ENCODE measurements at regions not wholly inside any gene's neighbourhood (a gene's known extent, or its start where the extent isn't known, plus 50 kb on each side); places are given as distances from the start of the nearest gene placed in this dataset.
"Not testable (repeated sequence)": the region's sequence is repeated elsewhere in the genome, so short reads cannot be mapped to it uniquely, and the experiment has no call there.

DNA sequence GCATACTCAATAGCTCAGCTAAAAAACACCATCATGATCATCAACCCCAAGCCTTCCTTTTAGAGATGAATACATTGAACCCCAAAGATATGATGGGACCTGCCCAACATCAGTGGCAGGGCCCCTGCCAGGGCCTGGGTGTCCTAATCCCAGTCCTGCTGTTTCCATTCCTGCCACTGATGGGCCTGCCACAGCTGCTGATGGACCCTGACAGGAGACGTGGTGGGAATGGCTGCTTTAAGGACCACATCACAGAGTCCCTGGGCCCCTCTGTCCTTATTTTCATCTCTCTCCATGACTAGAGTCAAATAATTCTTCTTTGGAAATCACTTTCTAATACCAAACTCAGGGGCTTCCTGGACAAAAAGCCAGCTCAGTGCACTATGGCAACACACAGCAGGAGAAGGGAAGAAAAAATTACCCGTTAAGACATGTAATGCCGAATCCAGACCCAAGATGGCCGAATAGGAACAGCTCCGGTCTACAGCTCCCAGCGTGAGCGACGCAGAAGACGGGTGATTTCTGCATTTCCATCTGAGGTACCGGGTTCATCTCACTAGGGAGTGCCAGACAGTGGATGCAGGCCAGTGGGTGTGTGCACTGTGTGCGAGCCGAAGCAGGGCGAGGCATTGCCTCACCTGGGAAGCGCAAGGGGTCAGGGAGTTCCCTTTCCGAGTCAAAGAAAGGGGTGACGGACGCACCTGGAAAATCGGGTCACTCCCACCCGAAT lies 160.6 kb upstream of the THBS1 start:
- not testable (repeated sequence) for H3K27ac ChIP-seq (ENCODE audit: insufficient read depth, low read depth, low read length, poor library complexity, severe bottlenecking); H3K4me3 ChIP-seq (ENCODE audit: insufficient read depth, low read depth, low read length); H3K27me3 ChIP-seq (ENCODE audit: control insufficient read depth, insufficient read depth, low read length, poor library complexity, severe bottlenecking); H3K9me3 ChIP-seq (ENCODE audit: control insufficient read depth, low read length); H3K4me1 ChIP-seq (ENCODE audit: control insufficient read depth, insufficient read depth, low read length); H3K36me3 ChIP-seq (ENCODE audit: control insufficient read depth, insufficient read depth, low read length)
- 92 to 93% methylated on average over 16 to 18 of the region's 19 CpGs for WGBS, 2 experiments

DNA sequence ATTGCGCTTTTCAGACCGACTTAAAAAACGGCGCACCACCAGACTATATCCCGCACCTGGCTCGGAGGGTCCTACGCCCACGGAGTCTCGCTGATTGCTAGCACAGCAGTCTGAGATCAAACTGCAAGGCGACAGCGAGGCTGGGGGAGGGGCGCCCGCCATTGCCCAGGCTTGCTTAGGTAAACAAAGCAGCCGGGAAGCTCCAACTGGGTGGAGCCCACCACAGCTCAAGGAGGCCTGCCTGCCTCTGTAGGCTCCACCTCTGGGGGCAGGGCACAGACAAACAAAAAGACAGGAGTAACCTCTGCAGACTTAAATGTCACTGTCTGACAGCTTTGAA lies 160.1 kb upstream of the THBS1 start:
- H3K27me3 ChIP-seq (ENCODE audit: control insufficient read depth, insufficient read depth, low read length, poor library complexity, severe bottlenecking); H3K27ac ChIP-seq (ENCODE audit: insufficient read depth, low read depth, low read length, poor library complexity, severe bottlenecking); H3K4me1 ChIP-seq (ENCODE audit: control insufficient read depth, insufficient read depth, low read length); H3K36me3 ChIP-seq (ENCODE audit: control insufficient read depth, insufficient read depth, low read length); H3K4me3 ChIP-seq (ENCODE audit: insufficient read depth, low read depth, low read length); H3K9me3 ChIP-seq (ENCODE audit: control insufficient read depth, low read length): not testable (repeated sequence)
- 50 to 76% methylated on average over 7 to 13 of the region's 14 CpGs for WGBS, 2 experiments

DNA sequence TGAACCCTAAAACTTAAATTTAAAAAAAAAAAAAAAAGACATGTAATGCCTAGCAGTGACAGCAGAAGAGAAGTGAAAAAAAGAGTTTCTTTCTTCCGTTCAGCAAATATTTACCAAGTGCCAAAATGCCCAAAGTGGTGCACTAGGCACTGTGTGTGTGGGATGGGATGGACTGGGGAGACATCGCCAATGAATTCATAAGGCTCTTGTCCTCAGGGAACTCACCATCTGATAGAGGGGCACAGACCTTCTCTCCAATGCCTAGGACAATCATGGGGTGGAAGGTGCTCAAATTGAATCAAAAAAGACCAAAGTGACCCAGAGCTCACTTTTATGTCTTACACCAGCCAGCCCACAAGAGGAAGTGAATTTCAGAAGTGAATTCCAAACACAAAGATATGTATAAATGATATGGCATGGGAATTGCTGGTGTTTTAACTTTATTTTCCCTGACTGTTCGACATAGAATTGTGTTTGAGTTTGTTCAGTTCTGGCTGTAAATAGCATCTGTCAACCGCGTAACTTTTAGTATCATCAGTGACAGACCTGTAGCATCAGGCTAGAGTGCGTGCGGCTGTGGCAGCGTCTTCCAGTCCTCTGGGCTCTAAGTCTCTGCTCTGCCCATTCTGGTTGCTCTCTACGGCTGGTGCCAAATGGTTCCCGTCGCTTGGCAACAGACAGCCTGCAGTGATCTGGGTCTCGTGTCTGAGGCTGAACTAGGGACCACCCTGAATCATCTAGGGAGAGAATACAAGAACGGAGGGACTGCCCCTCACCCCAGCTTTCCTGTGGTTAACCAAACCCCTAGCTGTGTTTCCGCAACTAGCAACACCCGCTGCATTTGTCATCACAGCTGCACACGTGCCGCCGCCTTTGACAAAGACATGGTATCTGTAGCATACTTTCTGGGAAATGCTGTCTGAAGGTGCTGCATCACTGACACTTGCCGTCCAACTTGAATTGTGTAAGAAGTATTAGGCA lies 154.0 kb upstream of the THBS1 start:
- H3K4me1 ChIP-seq (ENCODE audit: control insufficient read depth, insufficient read depth, low read length): peaks cover 8% of the 10 kb centered on the region
- H3K27me3 ChIP-seq (ENCODE audit: control insufficient read depth, insufficient read depth, low read length, poor library complexity, severe bottlenecking): no peaks in the 10 kb centered on the region
- H3K9me3 ChIP-seq (ENCODE audit: control insufficient read depth, low read length): no peaks in the 10 kb centered on the region
- H3K36me3 ChIP-seq (ENCODE audit: control insufficient read depth, insufficient read depth, low read length): no peaks in the 10 kb centered on the region
- H3K4me3 ChIP-seq (ENCODE audit: insufficient read depth, low read depth, low read length): no peak overlapping the region
- H3K27ac ChIP-seq (ENCODE audit: insufficient read depth, low read depth, low read length, poor library complexity, severe bottlenecking): no peak overlapping the region
- 84 to 88% methylated on average over 19 of the region's 19 CpGs for WGBS, 2 experiments

DNA sequence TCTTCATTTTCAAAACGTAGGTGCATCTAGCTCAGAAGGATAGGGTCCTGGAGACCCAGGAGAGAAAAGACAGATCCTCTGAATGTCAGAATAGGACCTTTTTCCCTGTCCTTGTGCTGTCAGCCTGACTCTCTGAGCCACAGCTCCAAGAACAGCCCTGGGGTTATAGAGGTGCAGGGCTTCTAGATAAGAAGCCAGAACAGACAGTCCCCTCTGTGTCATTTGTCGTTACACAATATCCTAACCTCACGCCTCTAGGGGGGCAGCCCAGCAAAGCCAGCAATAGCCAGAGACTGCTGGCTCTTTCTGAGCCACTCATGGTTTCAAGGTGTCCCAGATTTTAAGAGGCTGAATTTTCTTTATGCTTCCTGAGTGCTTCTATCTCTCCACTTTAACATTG lies 153.2 kb upstream of the THBS1 start:
- Histone ChIP-seq H3K27ac (ENCODE audit: insufficient read depth, low read depth, low read length, poor library complexity, severe bottlenecking) (no peak overlapping the region), H3K9me3 (ENCODE audit: control insufficient read depth, low read length) (no peaks in the 10 kb centered on the region), H3K4me3 (ENCODE audit: insufficient read depth, low read depth, low read length) (no peak overlapping the region), H3K4me1 (ENCODE audit: control insufficient read depth, insufficient read depth, low read length) (peaks cover 8% of the 10 kb centered on the region), H3K27me3 (ENCODE audit: control insufficient read depth, insufficient read depth, low read length, poor library complexity, severe bottlenecking) (no peaks in the 10 kb centered on the region), H3K36me3 (ENCODE audit: control insufficient read depth, insufficient read depth, low read length) (no peaks in the 10 kb centered on the region)
- WGBS, 2 experiments: 75 to 88% methylated on average over 3 of the region's 3 CpGs

DNA sequence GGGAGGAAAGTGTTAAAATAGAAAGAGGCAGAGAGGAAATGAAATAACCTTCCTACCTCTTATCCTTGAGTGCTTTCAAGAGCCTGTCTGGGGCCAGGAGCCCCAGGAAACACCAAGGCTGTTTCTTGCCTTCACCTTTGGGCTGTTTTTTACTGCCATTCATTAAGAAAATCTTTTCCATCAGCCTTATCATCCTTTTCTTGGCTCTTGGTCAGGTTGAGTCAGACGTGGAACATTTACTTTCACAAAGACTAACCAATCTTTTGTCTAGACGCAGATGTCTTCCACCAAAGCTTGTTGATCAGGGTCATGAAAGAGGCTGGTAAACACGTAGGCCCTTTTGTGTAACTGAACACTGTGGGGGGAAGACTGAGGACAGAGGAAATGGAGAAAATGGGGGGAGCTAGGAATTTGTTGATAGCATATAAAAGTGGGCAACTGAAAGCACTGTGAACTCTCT lies 151.0 kb upstream of the THBS1 start:
- H3K4me1 ChIP-seq (ENCODE audit: control insufficient read depth, insufficient read depth, low read length): peaks cover 8% of the 10 kb centered on the region
- no peaks in the 10 kb centered on the region for H3K27me3 ChIP-seq (ENCODE audit: control insufficient read depth, insufficient read depth, low read length, poor library complexity, severe bottlenecking)
- 65 to 78% methylated on average over 3 of the region's 3 CpGs for WGBS, 2 experiments
- H3K4me3 ChIP-seq (ENCODE audit: insufficient read depth, low read depth, low read length): no peak overlapping the region
- no peaks in the 10 kb centered on the region for H3K36me3 ChIP-seq (ENCODE audit: control insufficient read depth, insufficient read depth, low read length)
- no peak overlapping the region for H3K27ac ChIP-seq (ENCODE audit: insufficient read depth, low read depth, low read length, poor library complexity, severe bottlenecking)
- H3K9me3 ChIP-seq (ENCODE audit: control insufficient read depth, low read length): no peaks in the 10 kb centered on the region

DNA sequence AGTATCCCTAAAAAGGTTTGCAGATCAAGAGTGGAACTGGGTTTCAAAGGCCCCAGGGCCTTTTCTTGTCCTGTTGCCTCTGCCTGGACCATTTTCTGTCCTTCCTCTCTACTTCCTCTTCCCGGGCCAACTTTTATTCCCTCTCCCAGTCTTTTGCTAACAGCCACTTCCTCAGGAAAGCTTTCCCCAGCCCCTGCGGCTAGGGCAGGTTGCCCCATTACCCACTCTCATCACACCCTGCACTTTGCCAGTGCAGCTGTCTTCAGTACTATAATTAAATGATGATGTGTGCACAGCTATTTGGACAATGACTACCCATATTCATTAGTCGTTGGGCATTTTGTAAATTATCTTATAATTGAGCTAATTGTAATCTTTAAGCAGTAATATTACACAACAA lies 150.5 kb upstream of the THBS1 start:
- Histone ChIP-seq H3K9me3 (ENCODE audit: control insufficient read depth, low read length) (no peaks in the 10 kb centered on the region), H3K27me3 (ENCODE audit: control insufficient read depth, insufficient read depth, low read length, poor library complexity, severe bottlenecking) (no peaks in the 10 kb centered on the region), H3K4me3 (ENCODE audit: insufficient read depth, low read depth, low read length) (no peak overlapping the region), H3K4me1 (ENCODE audit: control insufficient read depth, insufficient read depth, low read length) (peaks cover 8% of the 10 kb centered on the region), H3K27ac (ENCODE audit: insufficient read depth, low read depth, low read length, poor library complexity, severe bottlenecking) (no peak overlapping the region), H3K36me3 (ENCODE audit: control insufficient read depth, insufficient read depth, low read length) (no peaks in the 10 kb centered on the region)
- 84 to 98% methylated on average over 2 of the region's 3 CpGs for WGBS, 2 experiments

DNA sequence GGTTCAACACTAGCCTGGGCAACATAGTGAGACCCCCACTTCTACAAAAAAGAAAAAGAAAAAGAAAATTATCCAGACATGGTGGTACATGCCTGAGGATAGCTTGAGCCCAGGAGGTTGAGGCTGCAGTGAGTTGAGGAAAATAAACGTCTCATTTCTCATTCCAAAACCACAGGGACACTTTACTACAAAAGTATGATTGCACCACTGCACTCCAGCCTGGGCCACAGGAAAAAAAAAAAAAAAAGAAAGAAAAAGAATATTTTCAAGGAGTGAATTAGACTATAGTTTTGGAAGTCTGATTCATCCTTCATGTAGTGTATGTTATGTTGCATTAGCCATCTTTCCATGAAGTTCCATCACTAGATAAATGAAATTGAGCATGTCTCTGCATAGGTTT lies 149.5 kb upstream of the THBS1 start:
- H3K4me3 ChIP-seq (ENCODE audit: insufficient read depth, low read depth, low read length): no peak overlapping the region
- no peak overlapping the region for H3K27ac ChIP-seq (ENCODE audit: insufficient read depth, low read depth, low read length, poor library complexity, severe bottlenecking)
- no peaks in the 10 kb centered on the region for H3K27me3 ChIP-seq (ENCODE audit: control insufficient read depth, insufficient read depth, low read length, poor library complexity, severe bottlenecking)
- H3K4me1 ChIP-seq (ENCODE audit: control insufficient read depth, insufficient read depth, low read length): peaks cover 8% of the 10 kb centered on the region
- no peaks in the 10 kb centered on the region for H3K36me3 ChIP-seq (ENCODE audit: control insufficient read depth, insufficient read depth, low read length)
- 80 to 100% methylated on average over 1 of the region's 1 CpG for WGBS, 2 experiments
- H3K9me3 ChIP-seq (ENCODE audit: control insufficient read depth, low read length): no peaks in the 10 kb centered on the region

DNA sequence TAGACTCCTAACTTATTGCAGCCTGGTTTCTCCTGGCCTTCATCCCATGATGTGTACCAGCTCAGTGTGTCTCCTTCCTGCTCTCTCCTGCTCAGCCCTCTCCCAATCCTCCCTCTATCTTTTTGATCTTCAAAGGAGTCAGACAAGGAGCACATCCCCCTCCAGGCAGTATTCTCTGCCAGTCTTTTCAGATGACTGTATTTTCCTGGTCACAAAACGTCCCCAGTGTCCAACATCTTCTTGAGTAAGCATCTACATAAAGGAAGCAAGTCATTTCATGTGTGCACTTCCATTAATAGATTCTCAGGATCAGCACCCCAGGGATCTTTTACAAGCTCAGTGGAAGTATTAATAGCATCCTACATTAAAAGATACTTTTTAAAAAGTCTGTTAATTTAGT lies 148.9 kb upstream of the THBS1 start:
- H3K4me1 ChIP-seq (ENCODE audit: control insufficient read depth, insufficient read depth, low read length): peaks cover 5% of the 10 kb centered on the region
- H3K36me3 ChIP-seq (ENCODE audit: control insufficient read depth, insufficient read depth, low read length): no peaks in the 10 kb centered on the region
- H3K27me3 ChIP-seq (ENCODE audit: control insufficient read depth, insufficient read depth, low read length, poor library complexity, severe bottlenecking): no peaks in the 10 kb centered on the region
- no peaks in the 10 kb centered on the region for H3K9me3 ChIP-seq (ENCODE audit: control insufficient read depth, low read length)
- no peak overlapping the region for H3K27ac ChIP-seq (ENCODE audit: insufficient read depth, low read depth, low read length, poor library complexity, severe bottlenecking)
- no peak overlapping the region for H3K4me3 ChIP-seq (ENCODE audit: insufficient read depth, low read depth, low read length)
- 85 to 96% methylated on average over 1 of the region's 1 CpG for WGBS, 2 experiments

DNA sequence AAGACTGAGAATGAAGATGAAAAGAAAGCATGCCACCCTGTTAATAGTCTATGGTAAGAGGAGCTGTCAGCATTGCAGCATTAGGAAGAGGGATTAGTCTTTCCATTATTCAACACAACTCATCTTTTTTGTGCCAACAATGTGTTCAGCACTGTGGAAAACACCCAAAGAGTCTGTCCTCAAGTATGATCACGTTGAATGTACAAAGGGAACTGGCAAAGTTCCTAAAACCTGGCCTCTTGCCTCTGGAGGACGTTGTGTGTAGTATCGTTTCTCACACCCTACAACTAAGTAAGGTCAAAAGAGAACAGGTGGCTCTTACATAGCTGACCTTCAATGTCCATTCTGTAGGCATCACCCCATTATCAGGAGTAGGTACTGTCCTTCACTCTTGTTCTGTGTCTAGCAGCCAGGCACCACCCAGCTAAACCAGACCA lies 147.9 kb upstream of the THBS1 start:
- 95% methylated on average over 3 of the region's 3 CpGs for WGBS, 2 experiments
- H3K9me3 ChIP-seq (ENCODE audit: control insufficient read depth, low read length): no peaks in the 10 kb centered on the region
- H3K4me3 ChIP-seq (ENCODE audit: insufficient read depth, low read depth, low read length): no peak overlapping the region
- no peak overlapping the region for H3K27ac ChIP-seq (ENCODE audit: insufficient read depth, low read depth, low read length, poor library complexity, severe bottlenecking)
- H3K4me1 ChIP-seq (ENCODE audit: control insufficient read depth, insufficient read depth, low read length): no peaks in the 10 kb centered on the region
- no peaks in the 10 kb centered on the region for H3K36me3 ChIP-seq (ENCODE audit: control insufficient read depth, insufficient read depth, low read length)
- no peaks in the 10 kb centered on the region for H3K27me3 ChIP-seq (ENCODE audit: control insufficient read depth, insufficient read depth, low read length, poor library complexity, severe bottlenecking)

DNA sequence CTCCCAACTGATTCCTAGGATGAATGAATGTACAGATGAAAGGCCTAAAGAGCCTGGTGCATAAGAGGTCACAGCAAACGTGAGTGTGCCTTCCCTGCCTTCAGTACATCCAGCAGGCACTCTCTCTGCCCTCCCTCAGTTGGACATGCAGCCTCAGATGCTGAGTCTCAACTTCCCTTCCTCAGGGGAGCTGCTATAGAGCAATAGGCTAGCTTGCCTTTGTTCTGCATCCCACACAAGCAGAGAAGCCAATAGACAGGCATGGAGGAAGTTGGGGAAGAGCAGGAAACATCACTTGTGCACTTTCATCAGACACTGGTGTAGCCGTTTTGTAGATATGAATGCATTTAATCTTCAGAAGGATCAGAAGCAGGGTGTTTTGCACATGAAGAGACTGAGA lies 147.5 kb upstream of the THBS1 start:
- Histone ChIP-seq H3K9me3 (ENCODE audit: control insufficient read depth, low read length) (no peaks in the 10 kb centered on the region), H3K4me3 (ENCODE audit: insufficient read depth, low read depth, low read length) (no peak overlapping the region), H3K27ac (ENCODE audit: insufficient read depth, low read depth, low read length, poor library complexity, severe bottlenecking) (no peak overlapping the region), H3K36me3 (ENCODE audit: control insufficient read depth, insufficient read depth, low read length) (no peaks in the 10 kb centered on the region), H3K27me3 (ENCODE audit: control insufficient read depth, insufficient read depth, low read length, poor library complexity, severe bottlenecking) (no peaks in the 10 kb centered on the region), H3K4me1 (ENCODE audit: control insufficient read depth, insufficient read depth, low read length) (no peaks in the 10 kb centered on the region)
- 82 to 92% methylated on average over 2 of the region's 2 CpGs for WGBS, 2 experiments
